Neural cell (in vitro differentiated cells): ENCODE measurements at regions not wholly inside any gene's neighbourhood (a gene's known extent, or its start where the extent isn't known, plus 50 kb on each side); places are given as distances from the start of the nearest gene placed in this dataset.

Experiments
- CTCF ChIP-seq: fragments of 450-650 bp; IDR thresholded peaks from 2 replicates; pipeline ENCODE4 v1.5.1; 2014; ENCODE audit warnings: antibody characterized with exemption, mild to moderate bottlenecking, moderate library complexity; ENCODE audit not compliant: poor library complexity, severe bottlenecking
- EP300 ChIP-seq: fragments of 450-650 bp; conservative IDR thresholded peaks from 2 replicates; pipeline ENCODE4 v1.6.1; 2014; ENCODE audit warnings: antibody characterized with exemption, mild to moderate bottlenecking, moderate library complexity; ENCODE audit not compliant: poor library complexity, severe bottlenecking
- EZH2 ChIP-seq: fragments of 200-600, 300-800 bp; shearing (Covaris generic), sonication (generic); IDR thresholded peaks from 2 replicates; pipeline ENCODE4 v1.6.1; 2014; ENCODE audit warnings: antibody characterized with exemption, low read length, borderline replicate concordance, mild to moderate bottlenecking; ENCODE audit not compliant: insufficient read depth, poor library complexity, severe bottlenecking
- MXI1 ChIP-seq: fragments of 450-650 bp; conservative IDR thresholded peaks from 2 replicates; pipeline ENCODE4 v1.6.1; 2014; ENCODE audit warnings: antibody characterized with exemption, mild to moderate bottlenecking; ENCODE audit not compliant: poor library complexity, severe bottlenecking
- POLR2AphosphoS5 ChIP-seq: IDR thresholded peaks from 2 replicates; pipeline ENCODE4 v1.6.1; 2012
- RAD21 ChIP-seq: fragments of 450-650 bp; conservative IDR thresholded peaks from 2 replicates; pipeline ENCODE4 v1.6.1; 2014; ENCODE audit warnings: antibody characterized with exemption, mild to moderate bottlenecking, moderate library complexity
- REST ChIP-seq: IDR thresholded peaks from 2 replicates; pipeline ENCODE4 v1.6.1; 2012; ENCODE audit warnings: borderline replicate concordance
- SMC3 ChIP-seq: fragments of 450-650 bp; conservative IDR thresholded peaks from 2 replicates; pipeline ENCODE4 v1.6.1; 2014; ENCODE audit warnings: antibody characterized with exemption, mild to moderate bottlenecking, moderate library complexity; ENCODE audit not compliant: poor library complexity
- TAF1 ChIP-seq: IDR thresholded peaks from 2 replicates; pipeline ENCODE4 v1.6.1; 2012; ENCODE audit warnings: low read depth

GRCh38 chr5:139740992-139741672, 54.5 kb upstream of the PSD2 start:
- TF ChIP-seq REST (no peak), CTCF (no peak), SMC3 (no peak), POLR2AphosphoS5 (no peak), TAF1 (no peak), EZH2 (no peak), EP300 (no peak), RAD21 (no peak), MXI1 (no peak)
